ENCODE measurements at regions not wholly inside any gene's neighbourhood (a gene's known extent, or its start where the extent isn't known, plus 50 kb on each side); places are given as distances from the start of the nearest gene placed in this dataset.

DNA sequence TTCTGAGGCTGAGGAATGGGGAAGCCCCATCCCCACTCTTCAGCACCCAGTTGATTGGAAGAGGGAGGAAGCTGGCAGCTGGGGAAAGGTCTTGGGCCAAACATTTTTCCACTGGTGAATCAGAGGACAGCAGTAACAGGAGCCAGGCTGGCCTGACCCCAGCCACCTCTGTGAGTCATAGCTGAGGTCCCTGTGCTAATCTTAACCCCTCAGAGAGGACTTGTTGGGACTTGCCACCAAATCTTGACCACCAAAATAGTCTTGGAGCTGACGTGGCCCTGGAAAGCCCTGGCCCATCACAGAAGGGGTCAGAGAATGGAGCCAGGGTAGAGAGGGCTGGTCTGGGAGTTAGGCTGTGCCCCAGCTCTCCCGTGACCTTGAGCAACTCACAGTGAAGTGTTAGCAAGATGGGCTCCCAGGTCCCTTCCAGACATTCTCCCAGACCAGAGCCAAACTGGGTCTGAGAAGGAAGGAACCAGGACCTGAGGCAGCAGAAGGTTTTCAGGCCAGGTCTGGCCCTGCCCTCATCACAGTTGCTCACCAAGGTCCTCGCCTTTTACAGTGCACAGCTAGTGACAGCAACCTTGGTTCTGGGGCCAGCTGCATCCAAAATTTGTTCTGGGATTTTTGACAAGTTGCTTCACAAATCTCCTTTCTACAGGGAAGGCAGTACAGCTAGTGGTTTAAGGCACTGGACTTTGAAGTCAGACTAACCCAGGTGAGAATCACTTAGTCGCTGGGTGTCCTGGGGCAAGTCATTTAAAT lies 266.6 kb downstream of the CYP26B1 start:
- H3K4me2 ChIP-seq = peak overlapping the region; percentile 9; the same call in 1 of the 2 replicates
- H3K9me2 ChIP-seq (ENCODE audit: insufficient read depth) = no peaks in the 10 kb centered on the region
- DNase-seq = peak; percentile 60 to 72
- no TSS peak for BruUV-seq (replicated peaks)
- intact Hi-C loops (cut with micrococcal nuclease; ENCODE audit: unreplicated experiment) = loop anchor here (5.0 kb wide), 1 partner anchor 256 kb away; no protein-coding TSS in a partner anchor
- H3K9me3 ChIP-seq (ENCODE audit: insufficient read depth, low read depth) = peaks cover 12% of the 10 kb centered on the region; the same call in 1 of the 2 replicates
- no peaks in the 10 kb centered on the region for H4K20me1 ChIP-seq (ENCODE audit: insufficient read depth)
- no peaks in the 10 kb centered on the region for H3K27me3 ChIP-seq (ENCODE audit: insufficient read depth, low read depth)
- H3F3A ChIP-seq (ENCODE audit: insufficient read depth, low read depth) = peaks cover 17% of the 10 kb centered on the region; the same call in 1 of the 2 replicates
- H3K4me3 ChIP-seq = no peak overlapping the region
- POLR2A ChIA-PET (ENCODE audit: unreplicated experiment) = interaction anchor here (0.6 kb wide), 1 partner anchor 85 kb away, joined by 6 read pairs; no protein-coding TSS in a partner anchor
- H3K79me2 ChIP-seq (ENCODE audit: low read depth) = no peaks in the 10 kb centered on the region
- CTCF ChIA-PET = interaction anchor here (0.5 to 0.6 kb wide), 4 partner anchors 81 to 643 kb away, joined by 3 to 8 read pairs (median 3); no protein-coding TSS in a partner anchor
- peaks cover 35% of the 10 kb centered on the region for H3K4me1 ChIP-seq (replicated peaks; ENCODE audit: insufficient read depth)
- TF ChIP-seq, protein P1, sequence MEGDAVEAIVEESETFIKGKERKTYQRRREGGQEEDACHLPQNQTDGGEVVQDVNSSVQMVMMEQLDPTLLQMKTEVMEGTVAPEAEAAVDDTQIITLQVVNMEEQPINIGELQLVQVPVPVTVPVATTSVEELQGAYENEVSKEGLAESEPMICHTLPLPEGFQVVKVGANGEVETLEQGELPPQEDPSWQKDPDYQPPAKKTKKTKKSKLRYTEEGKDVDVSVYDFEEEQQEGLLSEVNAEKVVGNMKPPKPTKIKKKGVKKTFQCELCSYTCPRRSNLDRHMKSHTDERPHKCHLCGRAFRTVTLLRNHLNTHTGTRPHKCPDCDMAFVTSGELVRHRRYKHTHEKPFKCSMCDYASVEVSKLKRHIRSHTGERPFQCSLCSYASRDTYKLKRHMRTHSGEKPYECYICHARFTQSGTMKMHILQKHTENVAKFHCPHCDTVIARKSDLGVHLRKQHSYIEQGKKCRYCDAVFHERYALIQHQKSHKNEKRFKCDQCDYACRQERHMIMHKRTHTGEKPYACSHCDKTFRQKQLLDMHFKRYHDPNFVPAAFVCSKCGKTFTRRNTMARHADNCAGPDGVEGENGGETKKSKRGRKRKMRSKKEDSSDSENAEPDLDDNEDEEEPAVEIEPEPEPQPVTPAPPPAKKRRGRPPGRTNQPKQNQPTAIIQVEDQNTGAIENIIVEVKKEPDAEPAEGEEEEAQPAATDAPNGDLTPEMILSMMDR (conservative IDR thresholded peaks at IDR 0.05) = no peak
- TF ChIP-seq EZH2 (IDR thresholded peaks at IDR 0.05; ENCODE audit: low read depth) = no peak
- no peaks in the 10 kb centered on the region for H3K36me3 ChIP-seq (ENCODE audit: low read depth)
- H3K27ac ChIP-seq = no peak overlapping the region
- H2AFZ ChIP-seq = no peak overlapping the region

DNA sequence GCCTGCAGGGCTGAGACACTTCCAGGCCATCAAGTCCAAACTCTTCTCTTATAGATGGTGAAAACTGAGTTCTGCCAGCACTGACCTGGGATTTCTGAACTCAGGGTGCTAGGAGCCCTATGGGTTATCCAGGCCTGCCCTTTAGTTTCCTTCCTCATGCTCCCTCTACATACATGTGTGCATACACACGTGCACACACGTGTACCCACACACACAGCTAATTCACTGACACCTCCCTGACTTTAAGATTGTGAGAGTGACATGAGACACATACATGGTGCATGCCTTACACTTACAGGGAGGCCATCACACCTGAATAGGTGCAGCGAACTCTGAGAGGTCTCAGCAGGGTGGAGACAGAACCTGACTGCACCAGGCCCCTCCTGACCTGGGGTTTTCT lies 267.4 kb downstream of the CYP26B1 start:
- no peak for TF ChIP-seq EZH2 (IDR thresholded peaks at IDR 0.05; ENCODE audit: low read depth)
- CTCF ChIA-PET = interaction anchor here (0.6 kb wide), 1 partner anchor 269 kb away, joined by 8 read pairs; no protein-coding TSS in a partner anchor

DNA sequence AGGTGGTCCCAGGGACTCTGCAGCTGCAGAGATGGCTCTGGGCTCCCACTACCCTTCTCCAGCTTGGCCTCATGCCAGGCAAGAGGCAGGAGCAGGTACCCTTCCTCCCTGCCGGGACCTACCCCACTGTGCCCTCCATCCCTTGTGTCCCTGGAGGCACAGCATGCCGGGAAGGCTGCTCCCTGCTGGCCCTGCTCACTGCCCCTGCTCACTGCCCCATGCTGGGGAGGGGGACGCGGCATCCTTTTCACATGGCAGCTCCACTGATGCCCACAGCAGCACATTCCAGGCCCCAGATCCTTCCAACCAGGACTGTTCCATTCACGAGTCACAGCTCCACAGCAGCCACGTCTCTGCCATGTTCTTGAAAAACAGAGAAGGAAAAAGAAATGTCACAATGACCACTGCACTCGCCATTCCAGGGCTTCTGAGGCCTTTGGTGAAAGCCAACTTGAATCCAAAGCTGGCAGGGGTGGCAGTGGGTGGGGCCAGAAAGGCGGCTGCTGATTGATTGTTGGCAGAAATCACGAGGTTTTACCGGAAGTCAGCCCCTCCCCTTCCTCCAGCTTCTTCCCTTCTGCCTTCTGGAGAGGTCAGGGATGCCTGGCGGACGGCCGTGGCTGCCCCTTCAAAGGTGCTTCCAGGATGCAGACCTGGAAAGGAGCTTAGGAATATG lies 268.0 kb downstream of the CYP26B1 start:
- Histone ChIP-seq H2AFZ (no peak overlapping the region), H3F3A (ENCODE audit: insufficient read depth, low read depth) (peaks cover 17% of the 10 kb centered on the region; the same call in 1 of the 2 replicates), H3K79me2 (ENCODE audit: low read depth) (no peaks in the 10 kb centered on the region), H3K9me3 (ENCODE audit: insufficient read depth, low read depth) (0 out of 2 replicates have a peak, but pooled peaks cover 4% of the 10 kb centered on the region), H3K4me3 (no peak overlapping the region), H3K27ac (no peak overlapping the region), H3K4me1 (replicated peaks; ENCODE audit: insufficient read depth) (peaks cover 35% of the 10 kb centered on the region), H3K4me2 (no peak overlapping the region), H4K20me1 (ENCODE audit: insufficient read depth) (no peaks in the 10 kb centered on the region), H3K36me3 (ENCODE audit: low read depth) (no peaks in the 10 kb centered on the region), H3K9me2 (ENCODE audit: insufficient read depth) (no peaks in the 10 kb centered on the region), H3K27me3 (ENCODE audit: insufficient read depth, low read depth) (no peaks in the 10 kb centered on the region)
- ChIA-PET CTCF (no interaction called here), POLR2A (ENCODE audit: unreplicated experiment) (no interaction called here)
- no peak for DNase-seq
- BruUV-seq (replicated peaks) = no TSS peak
- no peak for TF ChIP-seq EZH2 (IDR thresholded peaks at IDR 0.05; ENCODE audit: low read depth)
- TF ChIP-seq, protein P1 (conservative IDR thresholded peaks at IDR 0.05) = no peak
- intact Hi-C loops (cut with micrococcal nuclease; ENCODE audit: unreplicated experiment) = loop anchor here (5.0 kb wide), 1 partner anchor 258 kb away; no protein-coding TSS in a partner anchor

More for the DNA sequence above, 267.4 kb downstream of the CYP26B1 start:
- Histone ChIP-seq H3K4me2 (0 out of 2 replicates have a peak overlapping the region, but pooled peaks have one; percentile 9), H3K9me3 (ENCODE audit: insufficient read depth, low read depth) (0 out of 2 replicates have a peak, but pooled peaks cover 6% of the 10 kb centered on the region), H4K20me1 (ENCODE audit: insufficient read depth) (no peaks in the 10 kb centered on the region), H3K9me2 (ENCODE audit: insufficient read depth) (no peaks in the 10 kb centered on the region), H3K4me3 (no peak overlapping the region), H3K27me3 (ENCODE audit: insufficient read depth, low read depth) (no peaks in the 10 kb centered on the region), H3K27ac (no peak overlapping the region), H3F3A (ENCODE audit: insufficient read depth, low read depth) (peaks cover 17% of the 10 kb centered on the region; the same call in 1 of the 2 replicates), H3K36me3 (ENCODE audit: low read depth) (no peaks in the 10 kb centered on the region), H2AFZ (no peak overlapping the region), H3K4me1 (replicated peaks; ENCODE audit: insufficient read depth) (peaks cover 35% of the 10 kb centered on the region), H3K79me2 (ENCODE audit: low read depth) (no peaks in the 10 kb centered on the region)
- intact Hi-C loops (cut with micrococcal nuclease; ENCODE audit: unreplicated experiment) = loop anchor here (5.0 kb wide), 1 partner anchor 257 kb away; no protein-coding TSS in a partner anchor
- no TSS peak for BruUV-seq (replicated peaks)
- POLR2A ChIA-PET (ENCODE audit: unreplicated experiment) = no interaction called here
- DNase-seq = no peak

Measured in PC-9 (cell line).